HCT116 (cell line): ENCODE measurements at regions not wholly inside any gene's neighbourhood (a gene's known extent, or its start where the extent isn't known, plus 50 kb on each side); places are given as distances from the start of the nearest gene placed in this dataset.

Experiments used
- CTCF ChIP-seq, 3 experiments: fragments of 200-600 bp in 1 of 3; sonication (generic) in 1 of 3; IDR thresholded peaks in 2 of 3; conservative IDR thresholded peaks in 1 of 3; 2 replicates each; pipeline ENCODE4 v1.5.1; 2012 to 2017; ENCODE audit warnings: low read depth in 2 of 3, low read length in 2 of 3, antibody characterized with exemption in 1 of 3, borderline replicate concordance in 1 of 3, control low read depth in 1 of 3, mild to moderate bottlenecking in 1 of 3, mixed read lengths in 1 of 3, mixed run types in 1 of 3, moderate library complexity in 1 of 3; ENCODE audit not compliant: insufficient read depth in 1 of 3
- EZH2phosphoT487 ChIP-seq: fragments of 200-600 bp; IDR thresholded peaks from 2 replicates; pipeline ENCODE4 v1.6.1; 2018; ENCODE audit warnings: antibody characterized with exemption, borderline replicate concordance
- POLR2A ChIP-seq: IDR thresholded peaks from 2 replicates; pipeline ENCODE4 v1.7.0; 2011; ENCODE audit warnings: borderline replicate concordance; ENCODE audit not compliant: insufficient read depth, insufficient read length; ENCODE audit errors: extremely low read depth
- POLR2AphosphoS5 ChIP-seq: IDR thresholded peaks from 2 replicates; pipeline ENCODE4 v1.6.1; 2011; ENCODE audit warnings: mild to moderate bottlenecking, low read depth, low read length, moderate library complexity
- RAD21 ChIP-seq: IDR thresholded peaks from 2 replicates; pipeline ENCODE4 v1.6.1; 2012; ENCODE audit warnings: low read depth, mild to moderate bottlenecking
- REST ChIP-seq: IDR thresholded peaks from 2 replicates; pipeline ENCODE4 v1.6.1; 2012; ENCODE audit warnings: low read depth
- TCF7L2 ChIP-seq: IDR thresholded peaks from 2 replicates; pipeline ENCODE4 v1.7.0; 2011; ENCODE audit warnings: borderline replicate concordance, inconsistent platforms; ENCODE audit not compliant: insufficient read depth, insufficient read length; ENCODE audit errors: extremely low read depth
- YY1 ChIP-seq: IDR thresholded peaks from 2 replicates; pipeline ENCODE4 v1.6.1; 2011; ENCODE audit warnings: low read length, low read depth, moderate library complexity, mild to moderate bottlenecking; ENCODE audit not compliant: insufficient replicate concordance; ENCODE audit errors: extremely low read depth

GRCh38 chr12:54725233-54725843 lies 77.2 kb upstream of the DCD start:
- peak; percentile 42 to 52 (median 50); a peak in 5 of 6 replicates for TF ChIP-seq CTCF (IDR thresholded peaks at IDR 0.05 in 2 of 3, conservative IDR thresholded peaks at IDR 0.05 in 1 of 3; ENCODE audit: borderline replicate concordance in 1 of 3, insufficient read depth in 1 of 3, low read depth in 2 of 3, low read length in 2 of 3)
- no peak for TF ChIP-seq REST
- no peak for TF ChIP-seq YY1
- no peak for TF ChIP-seq POLR2A
- no peak for TF ChIP-seq TCF7L2
- no peak for TF ChIP-seq EZH2phosphoT487
- TF ChIP-seq RAD21 = peak; percentile 42
- no peak for TF ChIP-seq POLR2AphosphoS5
